GM12891 (cell line): ENCODE measurements at regions not wholly inside any gene's neighbourhood (a gene's known extent, or its start where the extent isn't known, plus 50 kb on each side); places are given as distances from the start of the nearest gene placed in this dataset.

Source experiments
- POLR2A ChIP-seq: IDR thresholded peaks from 2 replicates; pipeline ENCODE4 v1.6.1; 2011; ENCODE audit warnings: low read depth, low read length, control low read depth
- SPI1 ChIP-seq: IDR thresholded peaks from 2 replicates; pipeline ENCODE4 v1.6.1; 2011; ENCODE audit warnings: low read depth, low read length, control low read depth
- TAF1 ChIP-seq: IDR thresholded peaks from 2 replicates; pipeline ENCODE4 v1.6.1; 2011; ENCODE audit warnings: low read depth, low read length, control low read depth

DNA sequence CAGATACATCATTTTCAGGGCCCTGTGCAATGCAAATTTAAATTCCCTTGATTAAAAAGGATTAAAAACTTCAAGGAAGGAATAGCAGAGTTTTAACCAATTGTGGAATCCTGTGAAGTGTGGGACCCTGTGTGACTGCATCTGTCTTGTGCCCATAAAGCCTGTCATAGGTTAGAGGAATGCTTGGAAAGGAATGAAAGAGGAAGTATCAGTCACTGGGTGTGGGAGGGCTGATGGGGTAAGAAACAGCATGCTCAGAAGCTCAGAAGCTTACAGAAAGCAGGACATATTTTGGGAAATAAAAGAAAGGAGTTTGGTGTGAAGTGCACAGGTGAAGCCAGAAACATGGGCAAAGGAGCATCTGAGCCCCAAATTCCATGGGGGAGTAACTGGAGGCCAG lies 150.8 kb upstream of the ETV3 start:
- no peak for TF ChIP-seq POLR2A
- no peak for TF ChIP-seq TAF1
- TF ChIP-seq SPI1 = no peak
